ENCODE measurements at regions not wholly inside any gene's neighbourhood (a gene's known extent, or its start where the extent isn't known, plus 50 kb on each side); places are given as distances from the start of the nearest gene placed in this dataset.
"Not testable (repeated sequence)": the region's sequence is repeated elsewhere in the genome, so short reads cannot be mapped to it uniquely, and the experiment has no call there.

DNA sequence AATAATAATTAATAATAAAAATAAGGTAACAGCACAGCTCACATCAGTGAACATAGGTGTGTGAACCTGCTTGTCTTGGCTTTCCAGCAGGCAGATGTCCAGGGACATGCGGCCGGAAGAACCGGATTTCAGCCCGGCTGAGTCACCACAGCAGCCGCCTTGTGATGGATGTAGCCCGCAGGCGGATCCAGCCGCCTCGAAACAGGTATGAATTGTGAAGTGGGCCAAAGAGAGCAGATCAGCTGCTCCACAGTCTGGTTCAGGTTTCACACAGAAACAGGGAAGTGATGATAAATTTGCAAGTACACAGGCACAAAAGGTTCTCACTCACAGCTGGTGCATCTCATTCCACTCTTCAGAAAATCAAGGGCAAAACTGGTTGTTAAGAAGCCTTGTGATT lies 55.1 kb downstream of the ID4 start:
- peak; percentile 73 for DNase-seq (ENCODE audit: low read depth)

DNA sequence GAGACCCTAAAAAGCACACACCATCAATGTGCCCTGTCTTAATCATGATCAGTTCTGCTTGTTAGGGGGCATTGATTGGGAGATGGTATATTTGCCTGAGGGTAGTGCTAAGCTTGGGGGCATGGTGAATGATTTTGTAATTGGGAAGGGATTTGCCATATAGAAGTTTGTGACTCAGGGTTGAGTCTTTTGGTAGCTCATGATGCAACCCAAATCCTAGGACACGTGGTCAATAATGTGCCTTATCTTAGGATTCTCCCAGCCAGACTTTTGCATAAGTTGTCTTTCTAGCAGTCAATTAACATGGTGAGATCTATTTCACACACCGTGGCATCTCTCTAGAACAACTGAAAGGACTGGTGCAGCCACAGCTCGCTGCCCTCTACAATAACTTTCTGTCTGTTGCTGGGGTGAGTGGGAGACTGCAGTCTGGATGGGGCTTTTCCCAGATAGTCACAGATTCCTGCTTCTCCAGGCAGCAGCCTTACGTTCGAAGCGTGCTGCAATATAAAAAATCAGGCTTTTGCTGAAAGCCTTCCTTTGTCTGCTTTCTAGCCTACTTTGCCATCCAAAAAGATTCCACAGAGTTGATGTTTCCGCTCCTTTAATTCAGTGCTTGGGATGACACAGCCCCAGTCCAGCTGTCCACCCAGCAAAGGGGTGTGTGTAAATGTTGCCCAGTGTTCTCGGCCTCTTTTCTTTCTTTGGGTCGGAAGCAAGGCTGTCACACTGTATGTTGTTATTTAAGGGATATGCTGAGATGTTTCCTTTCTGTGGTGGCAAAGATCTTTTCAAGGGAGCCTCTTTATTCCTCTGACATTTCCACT lies 58.9 kb downstream of the ID4 start:
- DNase-seq (ENCODE audit: low read depth), result peak; percentile 4

DNA sequence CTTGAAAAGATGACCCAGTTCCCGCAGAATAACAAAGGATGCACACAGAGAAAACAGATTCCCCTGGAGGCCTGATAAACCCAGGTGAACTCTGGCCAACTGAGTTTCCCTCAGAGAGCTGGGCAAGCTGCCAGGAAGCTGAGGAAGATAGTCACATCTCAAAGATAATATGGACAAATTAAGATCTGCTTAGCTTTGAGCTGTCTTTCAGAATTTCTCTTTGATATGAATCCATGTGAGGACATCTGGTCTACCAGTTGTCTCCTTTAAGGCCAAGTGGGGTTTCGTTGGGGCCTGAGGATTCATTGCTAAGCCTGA lies 59.5 kb downstream of the ID4 start:
- DNase-seq (ENCODE audit: low read depth), result no peak

DNA sequence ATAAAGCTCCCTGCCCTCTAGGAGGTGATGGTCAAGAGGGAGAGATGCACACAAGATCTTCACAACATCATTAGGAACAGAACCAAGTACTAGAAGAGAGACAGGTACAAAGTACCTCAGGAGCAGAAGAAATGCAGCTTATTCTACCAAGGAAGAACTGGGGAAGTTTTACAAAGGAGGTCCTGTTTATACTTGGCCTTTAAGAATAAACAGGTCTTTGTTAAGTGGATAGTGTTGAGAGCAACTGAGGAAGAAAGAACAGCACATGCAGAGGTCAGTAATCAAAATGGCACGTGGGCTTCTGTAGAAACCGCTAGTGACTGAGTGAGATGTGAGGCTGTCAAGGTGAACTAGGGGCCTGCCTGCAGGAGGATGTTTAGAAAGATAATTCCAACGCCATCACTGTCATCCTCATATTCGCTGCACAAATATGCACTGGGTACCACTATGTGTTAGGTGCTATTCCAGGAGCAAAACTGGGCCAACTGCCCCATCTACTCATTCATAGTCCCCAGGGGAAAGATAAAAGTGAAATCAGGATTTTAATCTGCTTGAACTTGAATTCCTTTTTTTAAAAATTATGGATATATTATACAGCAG lies 61.1 kb downstream of the ID4 start:
- no peak for DNase-seq (ENCODE audit: low read depth)

DNA sequence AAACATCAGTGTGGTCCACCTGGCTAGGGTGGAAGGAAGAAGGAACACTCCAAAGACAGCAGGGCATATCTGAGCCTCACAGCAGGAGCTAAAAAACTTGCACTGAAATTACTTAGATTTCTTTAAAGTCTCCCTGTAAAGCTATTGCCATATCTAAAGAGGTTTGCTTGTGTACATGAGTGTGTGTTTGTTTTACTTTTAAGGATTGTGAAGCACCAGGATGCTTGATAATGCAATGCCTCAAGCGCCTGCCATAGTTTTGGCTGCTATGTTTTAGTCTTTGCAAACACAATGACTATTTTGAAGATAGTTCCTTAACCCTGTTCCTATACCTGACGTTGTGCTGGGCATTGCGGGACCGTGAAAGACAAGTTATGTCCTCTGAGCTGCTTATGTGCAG lies 65.0 kb downstream of the ID4 start:
- no peak for DNase-seq (ENCODE audit: low read depth)

DNA sequence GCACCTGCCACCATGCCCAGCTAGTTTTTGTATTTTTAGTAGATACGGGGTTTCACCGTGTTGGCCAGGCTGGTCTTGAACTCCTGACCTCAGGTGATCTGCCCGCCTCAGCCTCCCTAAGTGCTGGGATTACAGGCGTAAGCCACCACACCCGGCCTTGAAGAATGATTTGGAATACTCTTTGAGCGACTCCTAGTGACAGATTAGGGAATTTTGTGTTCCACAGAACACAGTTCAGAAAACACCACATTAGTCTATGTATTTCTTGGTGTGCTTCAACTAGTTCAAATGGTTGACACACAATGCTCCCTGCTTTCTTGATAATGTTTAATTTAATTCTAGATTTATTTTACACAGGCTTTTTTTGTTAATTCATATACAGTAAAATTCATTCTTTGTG lies 67.2 kb downstream of the ID4 start:
- peak; percentile 18 for DNase-seq (ENCODE audit: low read depth)

DNA sequence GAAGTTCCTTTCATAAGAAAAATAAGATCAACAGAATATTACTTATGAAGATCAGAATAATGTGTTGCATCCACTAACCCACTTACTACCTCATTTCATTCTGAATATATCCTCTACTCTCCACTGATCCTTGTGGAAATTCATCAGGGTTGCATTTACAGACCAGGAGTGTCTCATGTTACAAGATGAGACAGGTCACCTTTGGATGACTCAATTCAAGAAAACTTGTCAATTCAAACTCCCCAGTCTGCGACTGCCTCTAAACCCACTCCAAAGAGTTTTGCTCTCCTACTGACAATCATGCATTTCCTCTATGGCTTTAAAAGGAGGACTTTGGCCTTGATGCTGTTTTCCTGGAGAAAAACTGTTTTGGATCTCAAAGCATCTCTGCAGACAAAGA lies 68.4 kb downstream of the ID4 start:
- peak; percentile 17 for DNase-seq (ENCODE audit: low read depth)

DNA sequence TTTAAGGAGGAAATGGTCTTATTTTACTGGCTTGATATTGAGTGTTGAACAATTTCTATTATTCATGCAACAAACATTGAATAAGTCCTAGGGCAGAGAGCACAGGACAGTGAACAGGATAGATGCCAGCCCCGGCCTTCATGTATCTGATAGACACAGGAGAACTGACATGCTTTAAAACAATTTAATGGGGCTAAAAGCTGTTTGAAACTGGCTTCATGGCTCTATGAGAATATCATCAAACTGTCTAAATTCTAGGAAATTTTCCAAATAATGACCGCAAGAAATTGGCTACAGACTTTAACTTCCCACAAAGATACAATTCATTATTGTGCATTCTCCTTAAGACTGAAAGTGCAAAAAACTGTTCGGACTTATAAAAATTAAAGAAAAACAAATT lies 69.0 kb downstream of the ID4 start:
- no peak for DNase-seq (ENCODE audit: low read depth)

DNA sequence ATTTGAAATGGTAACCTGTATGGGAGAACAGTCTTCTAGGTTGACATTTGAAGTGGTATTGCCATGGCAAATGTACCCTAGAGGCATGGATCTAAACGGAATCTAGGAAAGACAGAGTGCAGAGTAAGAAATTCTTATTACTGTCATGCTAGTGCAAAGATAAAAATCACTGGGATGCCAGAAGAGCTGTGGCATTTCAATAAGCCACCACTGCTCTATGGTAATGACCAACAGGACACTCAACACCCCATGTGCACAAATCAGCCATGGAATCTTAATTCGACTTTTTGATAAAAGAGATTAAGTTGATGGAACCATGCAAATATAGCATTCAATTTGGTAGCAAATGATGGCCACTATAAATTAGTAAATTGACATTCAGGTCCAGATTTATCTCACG lies 74.1 kb downstream of the ID4 start:
- DNase-seq (ENCODE audit: low read depth), result no peak

DNA sequence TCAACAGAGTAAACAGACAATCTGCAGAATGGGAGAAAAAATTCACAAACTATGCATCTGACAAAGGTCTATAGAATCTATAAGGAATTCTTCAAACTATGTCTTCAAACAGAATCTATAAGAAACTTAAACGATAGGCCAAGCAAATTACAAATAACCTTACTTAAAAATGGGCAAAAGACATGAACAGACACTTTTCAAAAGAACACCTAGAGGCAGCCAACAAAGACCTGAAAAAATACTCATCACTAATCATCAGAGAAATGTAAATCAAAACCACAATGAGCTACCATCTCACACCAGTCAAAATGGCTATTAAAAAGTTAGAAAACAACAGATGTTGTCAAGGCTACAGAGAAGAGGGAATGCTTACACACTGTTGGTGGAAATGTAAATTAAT lies 81.3 kb downstream of the ID4 start:
- no peak for DNase-seq (ENCODE audit: low read depth)

DNA sequence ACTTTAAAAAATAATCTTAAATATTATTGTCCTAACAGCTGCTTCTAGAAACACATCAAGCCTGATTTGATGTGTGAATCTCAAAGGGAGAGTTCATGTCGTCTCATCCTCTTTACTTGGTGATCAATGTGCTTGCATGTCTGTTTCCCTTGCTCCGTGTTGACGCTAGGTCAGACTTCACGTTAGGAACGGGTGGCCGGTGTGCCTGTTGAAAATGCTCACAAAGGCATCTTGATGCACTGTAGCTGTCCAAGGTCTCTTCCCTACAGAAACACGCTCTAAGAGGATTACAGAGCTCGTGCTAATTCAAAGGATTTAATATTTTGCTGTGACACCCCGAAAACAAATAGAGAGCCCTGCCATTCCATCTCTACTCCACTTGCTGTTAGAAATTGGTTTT lies 84.6 kb downstream of the ID4 start:
- no peak for DNase-seq (ENCODE audit: low read depth)

DNA sequence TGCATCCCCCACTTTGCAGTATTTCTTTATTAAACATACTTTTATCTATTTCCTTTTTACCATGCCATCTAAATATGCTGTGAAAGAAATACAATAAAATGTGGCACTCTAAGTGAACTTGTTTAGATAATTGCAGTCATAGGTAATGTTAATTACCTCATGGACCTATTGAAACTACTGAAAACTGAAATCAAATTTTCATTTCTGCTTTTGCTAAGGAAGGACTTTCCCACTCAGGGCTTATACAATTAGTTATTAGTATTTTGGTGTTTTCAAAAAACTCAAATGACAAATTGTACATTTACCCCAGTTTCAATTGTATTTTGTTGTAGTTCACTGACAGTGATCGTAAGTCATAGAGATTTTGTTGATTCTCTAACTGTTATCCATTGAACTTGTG lies 88.4 kb downstream of the ID4 start:
- no peak for DNase-seq (ENCODE audit: low read depth)

DNA sequence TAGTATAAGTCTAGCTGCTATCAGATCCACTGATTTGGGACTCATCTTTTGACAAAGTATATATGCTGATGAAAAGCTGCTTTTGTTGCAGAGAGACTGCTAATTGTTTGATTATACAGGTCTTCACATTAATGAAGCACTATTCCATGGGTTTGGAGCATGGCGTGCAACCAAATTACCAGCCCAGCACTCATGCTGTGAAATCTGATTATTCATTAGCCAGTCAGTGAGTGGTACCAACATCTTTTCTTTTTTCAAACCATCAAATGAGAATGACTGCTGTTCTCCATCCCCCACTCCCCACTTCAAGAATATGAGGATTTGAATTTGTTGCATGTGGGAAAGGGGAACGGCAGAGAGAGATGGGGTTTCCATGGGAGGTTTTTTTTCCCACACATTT lies 91.3 kb downstream of the ID4 start:
- no peak for DNase-seq (ENCODE audit: low read depth)

DNA sequence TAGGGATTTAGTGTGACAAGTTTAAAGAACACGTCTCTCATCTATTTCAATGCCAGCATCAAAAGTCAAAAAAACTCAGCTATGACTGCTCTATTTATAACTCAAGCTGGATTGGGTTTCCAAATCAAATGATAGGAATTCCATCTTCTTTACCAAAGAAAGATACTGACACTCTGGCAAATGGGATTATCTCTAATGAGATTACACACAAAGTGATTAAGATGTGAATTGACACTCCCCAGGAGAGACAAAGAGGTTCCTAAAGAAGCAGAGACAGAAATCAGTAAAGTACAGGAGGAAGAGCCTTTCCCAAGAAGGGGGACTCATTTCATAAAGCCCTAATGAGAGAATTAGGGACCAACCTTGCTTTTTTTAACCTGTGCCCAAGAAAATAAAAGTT lies 92.1 kb downstream of the ID4 start:
- DNase-seq (ENCODE audit: low read depth), result no peak

DNA sequence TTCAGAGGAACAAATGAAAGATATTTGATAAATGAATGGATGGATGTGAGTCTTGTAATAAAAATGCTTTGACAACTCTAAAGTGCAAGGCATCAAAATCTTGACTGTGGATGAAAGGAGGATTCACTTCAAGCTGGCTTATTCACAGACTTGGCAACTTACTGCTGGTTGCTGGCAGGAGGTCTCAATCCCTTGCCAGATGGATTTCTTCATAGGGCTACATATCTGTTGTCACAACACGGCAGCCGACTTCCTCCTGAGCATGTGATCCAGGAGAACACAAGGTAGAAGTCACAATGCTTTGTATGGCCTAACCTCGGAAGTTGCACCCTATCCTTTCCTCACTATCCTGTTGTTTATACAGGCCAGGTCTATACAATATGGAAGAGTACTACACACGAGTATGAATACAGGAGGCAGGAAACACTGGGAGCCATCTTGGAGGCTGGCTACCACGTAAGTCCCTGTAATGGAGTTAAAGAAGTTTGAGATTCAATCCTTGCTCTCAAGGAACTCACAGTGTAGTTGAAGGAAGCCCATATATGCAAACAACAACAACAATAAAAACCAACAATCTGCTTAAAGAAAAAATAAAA lies 97.9 kb downstream of the ID4 start:
- no peak for DNase-seq (ENCODE audit: low read depth)

DNA sequence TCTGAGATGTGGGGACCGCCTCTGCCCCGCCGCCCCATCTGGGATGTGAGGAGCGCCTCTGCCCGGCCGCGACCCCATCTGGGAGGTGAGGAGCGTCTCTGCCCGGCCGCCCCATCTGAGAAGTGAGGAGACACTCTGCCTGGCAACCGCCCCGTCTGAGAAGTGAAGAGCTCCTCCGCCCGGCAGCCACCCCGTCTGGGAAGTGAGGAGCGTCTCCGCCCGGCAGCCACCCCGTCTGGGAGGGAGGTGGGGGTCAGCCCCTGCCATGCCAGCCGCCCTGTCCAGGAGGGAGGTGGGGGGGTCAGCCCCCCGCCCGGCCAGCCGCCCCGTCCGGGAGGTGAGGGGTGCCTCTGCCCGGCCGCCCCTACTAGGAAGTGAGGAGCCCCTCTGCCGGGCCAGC lies 102.2 kb downstream of the ID4 start:
- not testable (repeated sequence) for DNase-seq (ENCODE audit: low read depth)

DNA sequence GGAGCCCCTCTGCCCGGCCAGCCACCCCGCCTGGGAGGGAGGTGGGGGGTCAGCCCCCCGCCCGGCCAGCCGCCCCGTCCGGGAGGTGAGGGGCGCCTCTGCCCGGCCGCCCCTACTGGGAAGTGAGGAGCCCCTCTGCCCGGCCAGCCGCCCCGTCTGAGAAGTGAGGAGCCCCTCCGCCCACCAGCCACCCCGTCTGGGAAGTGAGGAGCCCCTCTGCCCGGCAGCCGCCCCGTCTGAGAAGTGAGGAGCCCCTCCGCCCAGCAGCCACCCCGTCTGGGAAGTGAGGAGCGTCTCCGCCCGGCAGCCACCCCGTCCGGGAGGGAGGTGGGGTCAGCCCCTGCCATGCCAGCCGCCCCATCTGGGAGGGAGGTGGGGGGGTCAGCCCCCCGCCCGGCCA lies 102.8 kb downstream of the ID4 start:
- DNase-seq (ENCODE audit: low read depth), result not testable (repeated sequence)

DNA sequence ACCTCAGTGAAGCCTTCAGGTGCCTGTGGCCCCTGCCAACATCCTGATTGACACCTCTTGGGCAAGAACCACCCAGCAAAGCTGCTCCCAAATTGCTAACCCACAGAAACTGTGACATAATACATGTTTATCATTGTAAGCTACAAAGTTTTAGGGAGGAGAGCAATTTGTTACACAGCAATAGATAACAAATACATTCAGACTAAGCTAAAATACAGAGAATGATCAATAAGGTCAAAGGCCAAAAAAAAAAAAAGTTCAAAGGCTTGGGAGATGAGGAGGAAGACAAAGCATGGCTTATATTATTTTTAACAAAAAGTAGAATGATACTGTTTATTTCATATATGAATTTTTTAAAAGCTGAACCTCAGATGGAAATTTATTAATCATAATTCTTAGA lies 105.9 kb downstream of the ID4 start:
- DNase-seq (ENCODE audit: low read depth), result no peak

DNA sequence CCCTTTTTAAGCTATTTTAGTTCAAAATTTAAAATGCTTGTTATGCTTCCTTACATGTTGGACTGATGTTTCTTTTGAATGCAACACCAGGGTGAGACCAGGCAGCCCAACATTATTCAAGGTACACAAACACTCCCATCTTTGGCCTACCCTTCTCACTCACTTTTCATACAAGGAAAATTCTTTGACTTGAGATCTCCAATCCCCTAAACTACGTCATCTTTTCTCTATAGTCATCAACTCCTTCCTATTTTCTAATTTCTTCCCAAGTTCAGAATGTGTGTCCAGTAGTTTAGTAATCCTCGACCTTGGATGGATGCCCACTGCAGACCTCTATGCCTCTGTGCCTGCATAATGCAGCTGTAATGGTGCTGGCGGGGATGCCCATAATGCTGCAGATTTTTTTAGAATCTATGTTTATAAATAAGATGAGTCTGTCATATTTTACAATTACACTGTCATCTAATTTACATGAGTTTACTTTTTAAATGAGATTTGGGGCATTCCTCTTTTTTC lies 108.7 kb downstream of the ID4 start:
- DNase-seq (ENCODE audit: low read depth), result no peak

DNA sequence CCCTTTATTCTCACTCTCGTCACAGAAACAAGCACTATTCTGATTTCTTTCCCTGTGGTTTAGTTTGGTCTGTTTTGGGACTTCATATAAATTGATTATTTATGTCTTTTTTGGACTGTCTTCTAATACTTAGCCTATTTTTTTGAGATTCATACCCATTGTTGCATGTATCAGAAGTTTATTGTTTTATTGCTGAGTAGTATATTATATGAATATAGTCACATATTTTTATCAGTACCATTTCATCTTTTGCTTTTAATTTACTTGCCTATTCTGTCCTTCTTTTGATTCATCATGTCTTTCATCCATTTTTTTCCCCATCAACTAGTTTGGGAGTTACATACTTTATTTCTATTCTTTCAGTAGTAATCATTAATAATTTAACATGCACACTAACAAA lies 112.0 kb downstream of the ID4 start:
- DNase-seq (ENCODE audit: low read depth), result no peak

DNA sequence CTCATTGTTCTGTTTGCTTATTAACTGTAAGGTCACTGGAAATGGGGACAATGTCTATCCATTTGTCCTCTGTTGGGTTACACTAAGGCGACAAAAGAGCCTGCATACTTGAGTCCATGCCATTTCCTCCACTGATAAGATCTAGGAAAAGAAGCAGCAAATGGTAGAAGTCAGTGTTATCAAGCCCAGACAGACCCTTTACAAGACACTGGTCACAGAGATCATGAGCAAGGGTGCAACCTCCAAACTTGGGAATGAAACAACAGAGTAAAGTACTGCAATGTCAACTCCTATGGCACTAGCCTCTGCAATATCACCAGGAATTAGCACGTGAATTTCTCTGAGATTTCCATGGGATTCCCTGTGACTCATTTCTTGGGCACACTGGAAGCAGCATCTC lies 126.9 kb downstream of the ID4 start:
- no peak for DNase-seq (ENCODE audit: low read depth)

DNA sequence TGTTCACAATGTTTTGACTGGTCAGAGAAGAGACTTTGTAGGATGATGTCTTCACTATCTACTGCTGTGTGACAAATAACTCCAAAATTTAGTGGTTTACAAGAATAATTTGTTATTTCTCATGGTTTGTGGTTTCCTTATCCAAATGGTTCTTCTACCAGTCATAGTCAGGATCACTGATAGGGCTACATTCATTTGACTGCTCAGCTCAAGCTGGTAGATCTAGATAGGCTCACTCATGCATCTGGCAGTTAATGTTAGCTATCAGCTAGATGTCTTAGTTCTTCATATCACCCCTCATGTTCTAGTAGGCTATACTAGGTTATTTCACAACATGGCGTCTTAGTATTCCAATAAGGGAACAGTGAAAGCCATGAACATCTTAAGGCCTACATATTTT lies 131.0 kb downstream of the ID4 start:
- no peak for DNase-seq (ENCODE audit: low read depth)

DNA sequence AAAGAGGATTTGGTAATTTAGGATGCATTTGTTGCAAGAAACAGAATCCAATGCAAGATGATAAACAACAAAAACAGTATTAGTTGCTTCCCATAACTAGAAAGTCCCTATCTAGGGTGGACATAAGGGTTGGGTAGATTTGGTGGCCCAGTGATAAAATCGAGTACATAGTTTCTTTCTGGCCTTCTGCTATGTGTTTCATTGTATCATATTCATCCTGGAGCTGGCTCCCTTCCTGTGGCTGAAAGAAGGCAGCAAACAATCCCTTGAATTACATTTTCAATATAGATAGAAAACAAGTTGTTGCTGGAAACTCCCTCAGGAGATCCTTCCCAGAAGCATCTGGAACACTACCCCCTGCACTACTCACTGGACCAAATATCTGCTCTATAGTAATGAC lies 135.1 kb downstream of the ID4 start:
- DNase-seq (ENCODE audit: low read depth), result no peak

Data from HT1080 (cell line).